ENCODE measurements at regions not wholly inside any gene's neighbourhood (a gene's known extent, or its start where the extent isn't known, plus 50 kb on each side); places are given as distances from the start of the nearest gene placed in this dataset.

DNA sequence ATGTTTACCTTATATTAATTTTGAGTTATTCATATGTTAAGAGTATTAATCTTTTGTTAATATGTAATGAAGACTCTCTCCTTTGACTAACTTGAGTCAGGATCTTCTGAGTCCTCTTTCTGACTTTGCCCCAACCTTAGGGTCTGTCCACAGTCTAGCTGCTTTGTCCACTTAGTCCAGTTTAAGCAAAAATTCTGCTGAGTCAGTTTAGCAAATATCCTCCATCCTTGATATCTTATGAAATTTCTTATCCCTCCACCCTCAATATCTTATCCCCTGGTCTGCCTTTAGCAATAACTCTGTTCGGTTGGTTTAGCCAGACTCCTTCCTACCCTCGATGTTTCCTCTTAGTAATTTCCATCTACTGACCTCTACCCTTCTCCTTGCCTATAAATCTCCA lies 91.7 kb downstream of the DIPK2A start:
- H3K27ac ChIP-seq (ENCODE audit: low read length), result no peak overlapping the region
- WGBS (ENCODE audit: insufficient coverage, low lambda C conversion rate), result 100% methylated on average over 1 of the region's 2 CpGs
- no peak for DNase-seq
- no peaks in the 10 kb centered on the region for H3K36me3 ChIP-seq (ENCODE audit: control insufficient read depth, insufficient read depth, low read length)
- no peaks in the 10 kb centered on the region for H3K27me3 ChIP-seq (ENCODE audit: control insufficient read depth, insufficient read depth, low read length)
- no peaks in the 10 kb centered on the region for H3K4me1 ChIP-seq (ENCODE audit: control insufficient read depth, insufficient read depth, low read length)
- no peak overlapping the region for H3K4me3 ChIP-seq (ENCODE audit: low read length)
- H3K9me3 ChIP-seq (ENCODE audit: control insufficient read depth, low read depth, low read length), result no peaks in the 10 kb centered on the region

DNA sequence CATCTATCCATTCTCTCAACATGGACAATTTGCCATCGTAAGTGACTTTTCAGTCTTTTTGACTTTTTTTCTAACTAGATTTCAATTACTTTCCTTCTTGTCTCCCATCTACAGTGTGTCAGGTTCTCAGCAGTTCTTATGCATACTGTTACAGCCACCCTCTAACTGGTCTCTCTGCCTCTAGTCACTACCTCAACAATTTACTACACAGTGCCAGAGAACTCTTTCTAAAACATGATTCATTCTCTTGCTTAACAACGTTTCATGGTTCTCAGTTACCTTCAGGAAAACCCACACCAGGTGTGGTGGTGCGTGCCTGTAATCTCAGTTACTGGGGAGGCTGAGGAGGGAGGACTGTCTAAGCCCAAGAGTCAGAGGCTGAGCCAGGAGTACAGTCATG lies 95.4 kb downstream of the DIPK2A start:
- H3K4me3 ChIP-seq (ENCODE audit: low read length), result no peak overlapping the region
- H3K27me3 ChIP-seq (ENCODE audit: control insufficient read depth, insufficient read depth, low read length), result no peaks in the 10 kb centered on the region
- no peak overlapping the region for H3K27ac ChIP-seq (ENCODE audit: low read length)
- 100% methylated on average over 1 of the region's 3 CpGs for WGBS (ENCODE audit: insufficient coverage, low lambda C conversion rate)
- H3K36me3 ChIP-seq (ENCODE audit: control insufficient read depth, insufficient read depth, low read length), result no peaks in the 10 kb centered on the region
- DNase-seq, result no peak
- no peaks in the 10 kb centered on the region for H3K9me3 ChIP-seq (ENCODE audit: control insufficient read depth, low read depth, low read length)
- H3K4me1 ChIP-seq (ENCODE audit: control insufficient read depth, insufficient read depth, low read length), result no peaks in the 10 kb centered on the region

- DNase-seq, result no peak
- H3K4me1 ChIP-seq (ENCODE audit: control insufficient read depth, insufficient read depth, low read length), result no peaks in the 10 kb centered on the region
- WGBS (ENCODE audit: insufficient coverage, low lambda C conversion rate), result 50% methylated on average over 1 of the region's 1 CpG
- no peaks in the 10 kb centered on the region for H3K9me3 ChIP-seq (ENCODE audit: control insufficient read depth, low read depth, low read length)
- no peak overlapping the region for H3K4me3 ChIP-seq (ENCODE audit: low read length)
- H3K27ac ChIP-seq (ENCODE audit: low read length), result no peak overlapping the region
- H3K27me3 ChIP-seq (ENCODE audit: control insufficient read depth, insufficient read depth, low read length), result no peaks in the 10 kb centered on the region
- no peaks in the 10 kb centered on the region for H3K36me3 ChIP-seq (ENCODE audit: control insufficient read depth, insufficient read depth, low read length)
Observed at GRCh38 chr3:144073698-144074097, 102.1 kb downstream of the DIPK2A start.

DNA sequence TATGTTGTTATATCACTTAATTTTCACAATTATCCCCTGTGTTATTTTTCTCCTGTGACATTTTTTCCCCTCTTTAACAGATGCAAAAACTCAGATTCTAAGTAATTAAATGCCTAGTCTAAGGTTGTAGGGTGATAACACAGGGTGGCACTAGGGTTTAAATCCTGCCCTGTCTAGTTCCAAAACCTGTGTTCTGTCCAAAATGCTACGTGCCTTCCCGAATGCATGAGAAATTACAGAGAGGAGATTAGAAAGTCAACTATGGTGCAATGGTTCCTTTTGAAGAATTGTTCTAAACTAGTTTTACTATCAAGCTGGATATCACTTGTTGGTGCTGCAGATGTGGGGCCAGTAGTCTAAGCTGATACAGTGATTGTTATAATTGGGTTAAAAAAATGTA lies 108.0 kb downstream of the DIPK2A start:
- H3K4me3 ChIP-seq (ENCODE audit: low read length), result no peak overlapping the region
- no peaks in the 10 kb centered on the region for H3K36me3 ChIP-seq (ENCODE audit: control insufficient read depth, insufficient read depth, low read length)
- WGBS (ENCODE audit: insufficient coverage, low lambda C conversion rate), result 82% methylated on average over 2 of the region's 2 CpGs
- no peak for DNase-seq
- H3K27ac ChIP-seq (ENCODE audit: low read length), result no peak overlapping the region
- no peaks in the 10 kb centered on the region for H3K4me1 ChIP-seq (ENCODE audit: control insufficient read depth, insufficient read depth, low read length)
- no peaks in the 10 kb centered on the region for H3K27me3 ChIP-seq (ENCODE audit: control insufficient read depth, insufficient read depth, low read length)
- no peaks in the 10 kb centered on the region for H3K9me3 ChIP-seq (ENCODE audit: control insufficient read depth, low read depth, low read length)

DNA sequence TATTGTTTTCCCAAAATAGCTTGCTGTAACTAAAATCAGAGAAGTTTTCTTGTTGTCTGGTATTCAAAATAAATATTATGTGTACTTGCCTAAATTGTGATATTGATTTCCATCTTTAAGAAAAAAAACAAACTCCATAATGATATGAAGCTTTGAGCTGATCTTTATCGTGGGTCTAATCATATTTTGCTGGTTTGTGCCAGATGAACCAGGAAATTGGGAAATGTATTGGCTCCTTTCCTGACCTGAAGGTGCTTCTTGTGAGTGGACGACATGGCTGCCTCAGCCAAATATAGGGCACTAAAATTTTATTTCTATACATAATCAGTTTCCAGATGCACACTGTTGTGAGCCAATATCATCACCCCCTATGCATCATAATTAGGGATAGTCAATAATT lies 113.3 kb downstream of the DIPK2A start:
- H3K4me3 ChIP-seq (ENCODE audit: low read length), result no peak overlapping the region
- no peak for DNase-seq
- whole genome bisulfite sequencing (ENCODE audit: insufficient coverage, low lambda C conversion rate), result no CpG with 5 or more reads among the region's 2 CpGs
- no peaks in the 10 kb centered on the region for H3K4me1 ChIP-seq (ENCODE audit: control insufficient read depth, insufficient read depth, low read length)
- no peak overlapping the region for H3K27ac ChIP-seq (ENCODE audit: low read length)
- no peaks in the 10 kb centered on the region for H3K27me3 ChIP-seq (ENCODE audit: control insufficient read depth, insufficient read depth, low read length)
- H3K9me3 ChIP-seq (ENCODE audit: control insufficient read depth, low read depth, low read length), result no peaks in the 10 kb centered on the region
- H3K36me3 ChIP-seq (ENCODE audit: control insufficient read depth, insufficient read depth, low read length), result no peaks in the 10 kb centered on the region

DNA sequence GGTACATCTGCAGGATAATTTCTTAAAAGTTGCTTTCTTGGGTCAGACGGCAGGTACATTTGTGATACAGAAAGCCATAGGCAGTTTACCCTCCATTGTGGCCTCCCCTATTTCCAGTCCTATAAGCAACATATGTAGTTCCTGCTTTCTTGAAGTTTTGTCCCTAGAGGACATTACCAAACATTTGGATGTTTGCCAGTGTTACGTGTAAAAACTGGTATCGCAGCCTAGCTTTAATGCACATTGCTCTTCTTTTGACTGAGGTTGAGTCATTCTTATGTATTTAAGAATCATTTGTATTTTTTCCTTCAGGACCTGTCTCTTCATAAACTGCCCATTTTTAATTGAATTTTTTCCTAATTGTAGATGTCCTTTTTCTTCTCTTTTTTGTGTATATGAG lies 114.3 kb downstream of the DIPK2A start:
- no peak for DNase-seq
- Histone ChIP-seq H3K27me3 (ENCODE audit: control insufficient read depth, insufficient read depth, low read length) (no peaks in the 10 kb centered on the region), H3K4me1 (ENCODE audit: control insufficient read depth, insufficient read depth, low read length) (no peaks in the 10 kb centered on the region), H3K36me3 (ENCODE audit: control insufficient read depth, insufficient read depth, low read length) (no peaks in the 10 kb centered on the region), H3K27ac (ENCODE audit: low read length) (no peak overlapping the region), H3K9me3 (ENCODE audit: control insufficient read depth, low read depth, low read length) (no peaks in the 10 kb centered on the region), H3K4me3 (ENCODE audit: low read length) (no peak overlapping the region)
- no CpG with 5 or more reads among the region's 3 CpGs for WGBS (ENCODE audit: insufficient coverage, low lambda C conversion rate)

DNA sequence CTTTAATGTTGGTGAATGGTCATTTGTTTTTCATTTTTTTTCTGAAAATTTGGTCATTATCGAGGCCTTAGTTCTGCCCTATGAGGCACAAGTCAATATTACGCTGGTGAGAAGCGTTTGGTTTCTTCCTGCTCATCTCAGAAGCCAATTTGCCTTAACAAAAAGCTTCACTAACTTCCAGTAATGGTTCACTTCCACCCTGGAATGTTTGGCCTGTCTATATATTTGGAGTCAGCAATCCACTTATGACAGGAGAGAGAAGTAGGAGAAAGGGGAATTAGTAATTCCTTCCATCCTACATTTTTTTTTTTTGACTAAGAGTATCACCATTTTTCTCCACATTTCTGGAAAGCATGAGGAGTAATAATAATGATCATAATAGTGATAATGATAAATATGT lies 124.4 kb downstream of the DIPK2A start:
- no peaks in the 10 kb centered on the region for H3K27me3 ChIP-seq (ENCODE audit: control insufficient read depth, insufficient read depth, low read length)
- DNase-seq, result no peak
- no peak overlapping the region for H3K27ac ChIP-seq (ENCODE audit: low read length)
- H3K36me3 ChIP-seq (ENCODE audit: control insufficient read depth, insufficient read depth, low read length), result no peaks in the 10 kb centered on the region
- no peaks in the 10 kb centered on the region for H3K4me1 ChIP-seq (ENCODE audit: control insufficient read depth, insufficient read depth, low read length)
- no CpG with 5 or more reads among the region's 3 CpGs for WGBS (ENCODE audit: insufficient coverage, low lambda C conversion rate)
- H3K4me3 ChIP-seq (ENCODE audit: low read length), result no peak overlapping the region
- peaks cover 16% of the 10 kb centered on the region for H3K9me3 ChIP-seq (ENCODE audit: control insufficient read depth, low read depth, low read length)

DNA sequence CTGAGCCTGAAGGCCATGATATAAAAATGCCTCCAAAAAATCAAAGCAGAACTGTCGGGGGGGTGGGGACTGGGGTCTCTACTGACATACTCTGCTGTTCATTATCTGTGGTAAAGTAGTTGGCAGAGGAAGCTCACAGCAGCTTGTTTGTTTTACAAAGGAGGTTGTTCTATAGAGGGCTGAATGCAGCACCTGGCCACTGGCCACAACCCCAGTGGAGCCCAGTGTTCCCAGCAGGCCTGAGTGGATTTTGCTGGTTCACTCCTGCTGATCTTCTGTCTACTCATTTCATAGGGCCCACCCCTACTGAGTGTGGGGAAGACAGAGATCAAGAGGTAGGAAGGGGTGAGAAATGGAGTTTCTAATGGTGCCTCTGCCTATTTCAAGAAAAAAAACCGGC lies 125.5 kb downstream of the DIPK2A start:
- Histone ChIP-seq H3K27ac (ENCODE audit: low read length) (no peak overlapping the region), H3K27me3 (ENCODE audit: control insufficient read depth, insufficient read depth, low read length) (no peaks in the 10 kb centered on the region), H3K9me3 (ENCODE audit: control insufficient read depth, low read depth, low read length) (peaks cover 16% of the 10 kb centered on the region), H3K36me3 (ENCODE audit: control insufficient read depth, insufficient read depth, low read length) (no peaks in the 10 kb centered on the region), H3K4me1 (ENCODE audit: control insufficient read depth, insufficient read depth, low read length) (no peaks in the 10 kb centered on the region), H3K4me3 (ENCODE audit: low read length) (no peak overlapping the region)
- WGBS (ENCODE audit: insufficient coverage, low lambda C conversion rate), result no CpG with 5 or more reads among the region's 2 CpGs
- DNase-seq, result no peak

- no peak for DNase-seq
- no CpG with 5 or more reads among the region's 7 CpGs for WGBS (ENCODE audit: insufficient coverage, low lambda C conversion rate)
- Histone ChIP-seq H3K4me3 (ENCODE audit: low read length) (no peak overlapping the region), H3K36me3 (ENCODE audit: control insufficient read depth, insufficient read depth, low read length) (no peaks in the 10 kb centered on the region), H3K27ac (ENCODE audit: low read length) (no peak overlapping the region), H3K4me1 (ENCODE audit: control insufficient read depth, insufficient read depth, low read length) (no peaks in the 10 kb centered on the region), H3K9me3 (ENCODE audit: control insufficient read depth, low read depth, low read length) (peaks cover 16% of the 10 kb centered on the region), H3K27me3 (ENCODE audit: control insufficient read depth, insufficient read depth, low read length) (no peaks in the 10 kb centered on the region)
Observed at GRCh38 chr3:144098691-144099090, 127.1 kb downstream of the DIPK2A start.

GRCh38 chr3:144102421-144102820 lies 130.8 kb downstream of the DIPK2A start:
- H3K4me3 ChIP-seq (ENCODE audit: low read length), result no peak overlapping the region
- WGBS (ENCODE audit: insufficient coverage, low lambda C conversion rate), result no CpG with 5 or more reads among the region's 1 CpG
- no peaks in the 10 kb centered on the region for H3K4me1 ChIP-seq (ENCODE audit: control insufficient read depth, insufficient read depth, low read length)
- H3K36me3 ChIP-seq (ENCODE audit: control insufficient read depth, insufficient read depth, low read length), result no peaks in the 10 kb centered on the region
- peaks cover 16% of the 10 kb centered on the region for H3K9me3 ChIP-seq (ENCODE audit: control insufficient read depth, low read depth, low read length)
- H3K27me3 ChIP-seq (ENCODE audit: control insufficient read depth, insufficient read depth, low read length), result no peaks in the 10 kb centered on the region
- DNase-seq, result no peak
- no peak overlapping the region for H3K27ac ChIP-seq (ENCODE audit: low read length)

GRCh38 chr3:144104186-144104585 lies 132.6 kb downstream of the DIPK2A start:
- H3K36me3 ChIP-seq (ENCODE audit: control insufficient read depth, insufficient read depth, low read length), result no peaks in the 10 kb centered on the region
- H3K27ac ChIP-seq (ENCODE audit: low read length), result no peak overlapping the region
- no peaks in the 10 kb centered on the region for H3K27me3 ChIP-seq (ENCODE audit: control insufficient read depth, insufficient read depth, low read length)
- WGBS (ENCODE audit: insufficient coverage, low lambda C conversion rate), result no CpG with 5 or more reads among the region's 3 CpGs
- H3K4me3 ChIP-seq (ENCODE audit: low read length), result no peak overlapping the region
- H3K9me3 ChIP-seq (ENCODE audit: control insufficient read depth, low read depth, low read length), result peaks cover 9% of the 10 kb centered on the region
- no peak for DNase-seq
- no peaks in the 10 kb centered on the region for H3K4me1 ChIP-seq (ENCODE audit: control insufficient read depth, insufficient read depth, low read length)

All from large intestine (tissue), 3 donors.